GM18951 (cell line): ENCODE measurements at regions not wholly inside any gene's neighbourhood (a gene's known extent, or its start where the extent isn't known, plus 50 kb on each side); places are given as distances from the start of the nearest gene placed in this dataset.
"Not testable (repeated sequence)": the region's sequence is repeated elsewhere in the genome, so short reads cannot be mapped to it uniquely, and the experiment has no call there.

ENCODE experiments used
- POLR2A ChIP-seq: IDR thresholded peaks from 4 replicates; pipeline ENCODE4 v1.6.1; 2011; ENCODE audit warnings: mild to moderate bottlenecking; ENCODE audit not compliant: insufficient read length, insufficient read depth; ENCODE audit errors: extremely low read depth
- in situ Hi-C: fragments of 300-500 bp; cut with MboI; formaldehyde crosslinking; loops from one replicate; pipeline ENCODE4 v1.12.0; 2022; ENCODE audit warnings: low sequenced_read_pairs, mixed read lengths, inconsistent platforms; ENCODE audit not compliant: unreplicated experiment

DNA sequence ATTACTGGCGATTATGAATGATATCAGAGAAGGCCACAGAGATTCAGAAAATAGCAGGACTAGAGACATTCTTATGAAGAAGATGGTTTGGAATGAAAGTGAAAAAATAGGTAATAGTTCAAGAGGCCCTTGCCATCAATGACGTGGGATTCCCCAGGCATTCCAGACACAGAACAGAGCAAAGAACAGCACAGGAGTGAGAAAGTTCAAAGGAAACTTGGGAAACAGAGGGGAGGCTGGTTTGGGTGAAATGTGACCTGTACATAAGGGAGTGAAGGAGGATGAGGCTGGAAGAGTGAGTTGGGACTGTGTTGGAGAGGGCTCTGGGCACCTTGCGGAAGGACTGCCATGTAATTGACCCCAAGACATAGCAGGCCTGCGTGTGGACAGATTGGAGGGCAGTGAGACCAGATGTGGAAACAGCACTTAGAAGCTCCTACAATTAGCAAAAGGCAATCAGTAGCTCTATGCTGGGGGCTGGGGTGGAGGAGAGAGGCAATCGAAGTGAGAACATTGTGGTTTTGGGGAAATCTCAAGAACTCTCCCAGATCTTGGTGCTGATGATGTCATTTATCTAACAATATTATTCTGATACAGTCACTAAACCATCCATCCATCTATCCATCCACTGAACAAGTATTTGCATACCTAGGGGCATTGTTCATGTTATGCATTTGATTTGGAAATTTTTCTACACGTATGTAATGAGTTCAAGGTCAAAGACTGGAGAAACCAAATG is 365.3 kb upstream of the ZFHX3 start:
- no peak for TF ChIP-seq POLR2A
- in situ Hi-C loops: no loop called here

DNA sequence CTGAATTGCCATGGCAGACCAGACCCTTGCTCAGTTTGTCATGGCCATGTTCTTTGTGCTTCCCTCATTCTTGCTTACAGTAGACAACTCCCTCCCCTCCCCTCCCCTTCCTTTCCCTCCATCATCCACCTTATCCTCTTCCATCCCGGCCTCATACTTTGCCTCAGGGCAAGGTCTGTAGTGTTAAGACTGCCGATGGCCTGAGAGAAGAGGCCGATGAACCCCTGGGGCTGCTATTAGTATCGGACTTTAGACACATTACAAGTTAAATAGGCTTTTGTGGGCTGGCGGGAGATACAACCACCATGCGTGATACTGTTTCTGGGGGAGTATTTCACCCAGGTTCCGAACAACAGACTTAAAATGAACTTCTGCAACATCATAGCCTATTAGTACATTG is 364.5 kb upstream of the ZFHX3 start:
- no peak for TF ChIP-seq POLR2A
- in situ Hi-C loops: no loop called here

DNA sequence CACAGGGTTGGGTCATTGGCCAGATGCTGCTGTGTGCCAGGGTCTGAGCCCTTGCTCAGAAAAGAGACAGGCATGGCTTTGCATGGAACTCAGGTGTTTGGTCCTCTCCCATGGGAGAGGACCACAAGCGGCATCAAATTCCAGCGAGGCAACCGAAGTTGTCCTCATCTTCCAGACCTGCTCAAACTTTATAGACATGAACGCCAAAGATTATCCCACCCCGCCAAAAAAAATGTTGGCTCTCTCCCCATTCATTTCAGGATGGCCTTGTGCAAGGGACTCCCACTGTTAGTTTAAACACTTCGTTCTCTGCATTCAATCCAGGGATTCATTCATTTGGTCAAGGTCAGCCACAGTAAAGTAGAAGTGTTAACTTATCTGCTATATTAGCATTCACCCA is 360.8 kb upstream of the ZFHX3 start:
- in situ Hi-C loops: no loop called here
- no peak for TF ChIP-seq POLR2A

DNA sequence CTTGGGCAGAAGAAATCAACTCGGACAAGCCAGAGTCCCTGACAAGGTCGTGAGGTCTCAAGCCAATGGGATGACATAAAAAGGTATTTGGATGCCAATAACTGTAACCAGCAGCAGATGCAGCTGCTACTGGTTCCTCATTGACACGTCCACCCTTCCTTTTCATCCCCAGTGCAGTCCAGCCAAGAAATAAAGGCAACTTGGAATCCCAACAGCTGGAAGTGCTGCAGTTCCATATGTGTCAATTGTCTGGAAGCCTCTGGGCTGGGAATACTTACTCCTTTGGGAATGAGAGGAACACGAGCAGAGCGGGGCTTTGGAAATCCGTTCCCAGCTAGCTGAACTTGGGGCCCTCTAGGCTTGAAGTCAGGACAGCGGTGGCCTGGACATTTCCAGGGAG is 360.4 kb upstream of the ZFHX3 start:
- no peak for TF ChIP-seq POLR2A
- in situ Hi-C loops: no loop called here

DNA sequence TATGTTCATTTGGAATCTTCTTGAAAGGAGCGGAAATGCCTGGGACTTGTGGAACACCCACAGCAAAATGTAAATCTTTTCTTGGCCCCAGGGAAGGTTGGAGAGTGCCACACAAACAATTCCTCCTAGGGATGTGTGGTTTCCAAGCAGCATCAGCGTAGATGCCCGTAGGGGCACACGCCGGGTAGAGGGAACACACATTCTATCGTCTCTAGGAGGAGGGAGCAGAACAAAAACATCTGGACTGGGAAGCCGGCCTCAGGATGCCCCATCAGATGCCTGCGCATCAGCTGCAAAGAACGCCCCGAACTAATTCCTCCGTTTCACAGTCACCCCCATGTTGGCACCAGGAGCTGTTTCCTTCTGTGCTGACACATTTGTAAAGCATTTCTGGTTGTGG is 357.9 kb upstream of the ZFHX3 start:
- TF ChIP-seq POLR2A: no peak
- in situ Hi-C loops: no loop called here

DNA sequence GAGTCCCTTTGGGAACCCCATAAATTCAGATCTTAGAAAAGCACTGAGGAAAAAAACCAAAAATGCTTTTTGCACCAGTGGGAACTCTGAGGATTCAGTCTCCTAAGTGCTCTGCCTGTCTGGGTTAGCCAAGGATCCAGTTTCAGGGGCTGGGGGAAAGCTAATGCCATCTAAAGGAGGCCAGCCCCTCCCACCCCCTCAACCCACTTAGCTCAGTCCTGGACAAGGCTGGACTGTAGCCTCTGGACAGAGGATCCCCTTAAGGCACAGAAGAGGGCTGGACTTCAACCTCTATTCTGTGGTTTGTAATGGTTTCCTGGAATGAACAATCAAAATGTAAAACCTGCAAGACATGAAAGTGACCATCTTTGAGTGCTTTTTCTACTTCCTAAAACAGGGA is 356.1 kb upstream of the ZFHX3 start:
- in situ Hi-C loops: no loop called here

DNA sequence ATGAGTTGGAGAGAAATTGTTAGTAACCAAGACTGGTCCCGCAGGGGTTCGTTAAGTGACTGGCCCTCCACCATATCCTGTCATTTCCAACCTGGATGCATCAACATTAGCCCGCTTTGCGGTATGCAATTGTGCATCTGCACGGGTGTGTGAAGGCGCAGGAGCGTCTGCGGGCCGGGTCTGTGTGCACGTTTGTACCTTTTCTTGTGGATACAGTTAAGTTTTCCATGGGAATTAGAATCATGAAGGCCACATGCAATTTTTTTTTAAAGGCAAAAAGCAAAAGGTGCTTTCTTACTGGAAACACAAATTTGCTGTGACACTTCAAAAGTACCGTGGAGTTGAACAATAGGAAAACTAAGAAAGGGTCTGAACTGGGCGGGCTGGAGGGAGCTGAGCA is 355.4 kb upstream of the ZFHX3 start:
- no peak for TF ChIP-seq POLR2A
- in situ Hi-C loops: no loop called here

More for the DNA sequence above, 356.1 kb upstream of the ZFHX3 start:
- TF ChIP-seq POLR2A: no peak

DNA sequence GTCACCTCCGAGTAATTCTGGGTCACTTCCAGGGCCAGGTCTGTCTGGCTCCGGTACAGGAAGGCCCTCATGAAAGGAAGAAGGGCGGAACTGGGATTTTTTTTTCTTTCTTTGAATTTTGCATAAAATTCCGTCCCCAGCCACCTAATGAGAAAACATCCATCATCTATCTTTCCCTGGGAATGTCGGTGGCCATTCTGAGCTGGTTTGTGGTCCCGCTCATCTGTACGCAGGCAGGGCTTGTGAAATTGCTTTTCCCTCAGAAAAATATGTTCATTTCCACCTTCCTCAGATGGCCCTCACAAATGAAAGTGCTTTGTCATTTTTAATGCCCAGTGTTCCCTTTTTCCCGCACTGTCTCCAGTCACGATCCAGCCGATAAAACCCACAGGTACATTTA is 353.0 kb upstream of the ZFHX3 start:
- in situ Hi-C loops: no loop called here

DNA sequence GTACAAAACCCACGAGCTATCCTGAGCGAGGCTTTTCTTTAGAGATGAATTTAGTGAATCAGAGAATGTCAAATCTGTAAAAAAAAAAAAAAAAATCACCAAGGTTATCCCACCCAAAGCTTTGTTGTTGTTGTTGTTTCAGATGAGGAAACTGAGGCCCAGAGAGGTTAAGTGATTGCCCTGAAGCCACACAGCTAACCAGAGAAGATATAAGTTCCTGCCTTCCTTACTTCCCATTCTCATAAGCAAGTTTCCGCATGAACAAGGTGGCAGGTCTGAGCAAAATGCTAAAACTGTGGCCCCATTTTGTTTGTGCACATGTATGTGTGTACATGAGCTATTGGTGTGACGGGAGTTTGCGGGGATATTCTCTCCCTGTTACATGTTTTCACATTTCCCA is 352.1 kb upstream of the ZFHX3 start:
- in situ Hi-C loops: no loop called here
- TF ChIP-seq POLR2A: no peak

More for the DNA sequence above, 353.0 kb upstream of the ZFHX3 start:
- TF ChIP-seq POLR2A: no peak

DNA sequence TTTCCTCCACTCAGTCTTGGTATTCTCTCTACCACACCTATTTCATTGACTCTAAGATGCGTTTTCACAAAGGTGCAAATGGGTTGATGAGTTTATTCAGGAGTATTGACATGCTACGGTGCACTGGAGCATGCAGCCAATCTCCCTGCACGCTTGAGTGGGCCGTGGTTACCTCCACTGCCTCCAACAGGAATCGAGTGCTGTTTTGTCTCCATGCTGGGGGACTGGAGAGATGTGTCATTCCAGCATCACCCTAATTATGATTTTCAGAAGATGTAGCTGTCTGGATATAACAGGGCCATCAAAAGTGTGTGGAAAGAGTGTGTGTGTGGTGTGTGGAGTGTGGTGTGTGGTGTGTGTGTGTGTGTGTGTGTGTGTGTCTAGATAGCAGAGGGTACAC is 351.6 kb upstream of the ZFHX3 start:
- TF ChIP-seq POLR2A: no peak
- in situ Hi-C loops: no loop called here

DNA sequence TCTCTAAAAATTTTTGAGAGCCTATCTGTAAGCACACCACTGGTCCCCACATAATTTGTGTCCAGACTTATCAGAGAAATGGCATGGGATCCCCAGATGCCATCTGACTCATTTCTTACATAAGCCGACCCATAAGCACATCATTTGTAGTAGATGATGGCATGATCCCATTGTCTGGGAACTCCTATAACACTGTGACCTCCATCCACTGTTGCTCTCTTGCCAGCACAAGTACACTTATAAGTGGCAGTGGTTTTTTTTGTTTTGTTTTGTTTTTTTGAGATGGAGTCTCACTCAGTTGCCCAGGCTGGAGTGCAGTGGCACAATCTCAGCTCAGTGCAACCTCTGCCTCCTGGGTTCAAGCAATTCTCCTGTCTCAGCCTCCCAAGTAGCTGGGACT is 350.7 kb upstream of the ZFHX3 start:
- in situ Hi-C loops: not testable (repeated sequence)

DNA sequence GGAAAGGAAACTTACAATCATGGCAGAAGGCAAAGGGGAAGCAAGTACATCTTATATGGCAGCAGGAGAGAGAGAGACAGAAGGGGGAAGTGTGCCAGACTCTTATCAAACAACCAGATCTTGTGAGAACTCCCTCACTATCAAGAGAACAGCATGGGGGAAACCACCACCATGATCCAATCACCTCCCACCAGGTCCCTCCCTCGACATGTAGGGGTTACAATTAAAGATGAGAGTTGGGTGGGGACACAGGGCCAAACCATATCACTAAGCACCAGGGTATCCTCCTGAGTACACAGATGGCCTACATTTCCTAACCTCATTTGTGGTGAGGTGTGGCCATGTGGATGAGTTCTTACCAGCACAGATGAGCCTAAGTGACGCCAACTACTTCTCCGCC is 348.6 kb upstream of the ZFHX3 start:
- no peak for TF ChIP-seq POLR2A
- in situ Hi-C loops: no loop called here

DNA sequence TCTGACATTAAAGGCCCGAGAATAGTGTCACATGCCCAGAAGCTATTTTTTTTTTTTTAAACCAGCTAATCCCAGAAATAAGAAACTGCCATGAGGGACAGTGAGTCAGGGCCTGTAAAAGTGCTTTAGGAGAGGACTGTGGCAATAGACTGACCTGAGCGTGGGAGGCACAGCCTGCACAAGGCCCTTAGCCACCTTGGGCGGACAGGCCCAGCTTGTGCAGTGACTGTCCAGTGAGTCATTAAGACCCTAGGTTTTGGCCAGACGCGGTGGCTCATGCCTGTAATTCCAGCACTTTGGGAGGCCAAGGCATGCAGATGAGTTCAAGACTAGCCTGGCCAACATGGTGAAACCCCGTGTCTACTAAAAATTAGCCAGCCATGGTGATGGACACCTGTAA is 343.0 kb upstream of the ZFHX3 start:
- TF ChIP-seq POLR2A: no peak
- in situ Hi-C loops: no loop called here

DNA sequence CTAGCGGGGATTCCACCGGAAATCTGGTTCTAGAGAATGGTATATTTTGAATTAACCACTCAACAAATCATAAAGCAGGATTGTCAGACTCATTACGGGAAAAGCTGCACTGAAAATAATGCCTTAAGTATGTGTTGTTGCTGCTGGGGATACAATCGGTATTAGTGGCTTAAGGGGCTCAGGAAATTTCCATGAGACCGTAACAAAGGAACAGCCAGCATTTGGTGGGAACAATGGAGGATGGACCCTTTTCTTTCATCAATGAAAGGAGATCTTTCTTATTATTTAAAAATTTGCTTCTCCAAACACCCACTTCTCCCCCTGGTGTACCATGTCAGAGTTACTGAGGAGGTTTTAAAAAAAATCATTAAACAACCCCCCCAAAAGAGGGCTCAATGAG is 342.6 kb upstream of the ZFHX3 start:
- no peak for TF ChIP-seq POLR2A
- in situ Hi-C loops: no loop called here

DNA sequence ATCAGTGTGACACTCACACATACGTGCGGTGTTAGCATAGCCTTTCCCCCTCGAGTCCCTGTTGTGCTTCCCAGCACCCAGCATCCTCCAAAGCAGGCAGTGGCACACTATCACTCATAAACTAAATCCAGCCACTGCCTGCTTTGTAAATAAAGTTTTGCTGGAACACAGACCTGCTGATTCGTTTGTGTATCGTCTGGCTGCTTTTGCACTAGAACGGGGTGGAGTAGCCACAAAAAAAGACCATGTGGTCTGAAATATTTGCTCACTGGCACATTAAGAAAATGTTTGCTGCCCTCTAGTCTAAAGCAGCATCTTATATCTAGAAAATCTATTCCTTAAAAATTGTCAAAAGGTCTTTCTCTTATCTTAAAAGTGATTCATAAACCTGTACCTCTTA is 341.2 kb upstream of the ZFHX3 start:
- TF ChIP-seq POLR2A: no peak
- in situ Hi-C loops: no loop called here
